ENCODE measurements at regions not wholly inside any gene's neighbourhood (a gene's known extent, or its start where the extent isn't known, plus 50 kb on each side); places are given as distances from the start of the nearest gene placed in this dataset.

GRCh38 chr14:58752771-58753201, 115.0 kb downstream of the DACT1 start:
- no peaks in the 10 kb centered on the region for H3K9me3 ChIP-seq (ENCODE audit: control insufficient read depth in 2 of 3, insufficient read depth in 1 of 3, low read length in 3 of 3)
- peak overlapping the region; percentile 24 to 84 for H3K27ac ChIP-seq (ENCODE audit: low read depth in 2 of 2, low read length in 2 of 2)
- peaks cover 0 to 30% (median 17%) of the 10 kb centered on the region in 3 donors for H3K4me1 ChIP-seq (ENCODE audit: control insufficient read depth in 2 of 3, insufficient read depth in 2 of 3, low read depth in 1 of 3, low read length in 3 of 3)
- no peaks in the 10 kb centered on the region for H3K36me3 ChIP-seq (ENCODE audit: control insufficient read depth in 2 of 3, insufficient read depth in 3 of 3, low read length in 3 of 3)
- no peak for TF ChIP-seq CTCF (IDR thresholded peaks at IDR 0.05; ENCODE audit: borderline replicate concordance, extremely low read depth, insufficient read depth)
- H3K9ac ChIP-seq (ENCODE audit: low read length in 3 of 3): peak overlapping the region in 1 of 3 donors; percentile 31
- DNase-seq (peak; percentile 49 to 93 (median 64)), FAIRE-seq (peak; percentile 85)
- peak overlapping the region in 1 of 3 donors; percentile 31 for H3K4me3 ChIP-seq (ENCODE audit: low read length in 3 of 3)
- intact Hi-C loops (cut with DNase I): no loop called here
- H3K27me3 ChIP-seq (ENCODE audit: control insufficient read depth, insufficient read depth, low read length): no peaks in the 10 kb centered on the region

DNA sequence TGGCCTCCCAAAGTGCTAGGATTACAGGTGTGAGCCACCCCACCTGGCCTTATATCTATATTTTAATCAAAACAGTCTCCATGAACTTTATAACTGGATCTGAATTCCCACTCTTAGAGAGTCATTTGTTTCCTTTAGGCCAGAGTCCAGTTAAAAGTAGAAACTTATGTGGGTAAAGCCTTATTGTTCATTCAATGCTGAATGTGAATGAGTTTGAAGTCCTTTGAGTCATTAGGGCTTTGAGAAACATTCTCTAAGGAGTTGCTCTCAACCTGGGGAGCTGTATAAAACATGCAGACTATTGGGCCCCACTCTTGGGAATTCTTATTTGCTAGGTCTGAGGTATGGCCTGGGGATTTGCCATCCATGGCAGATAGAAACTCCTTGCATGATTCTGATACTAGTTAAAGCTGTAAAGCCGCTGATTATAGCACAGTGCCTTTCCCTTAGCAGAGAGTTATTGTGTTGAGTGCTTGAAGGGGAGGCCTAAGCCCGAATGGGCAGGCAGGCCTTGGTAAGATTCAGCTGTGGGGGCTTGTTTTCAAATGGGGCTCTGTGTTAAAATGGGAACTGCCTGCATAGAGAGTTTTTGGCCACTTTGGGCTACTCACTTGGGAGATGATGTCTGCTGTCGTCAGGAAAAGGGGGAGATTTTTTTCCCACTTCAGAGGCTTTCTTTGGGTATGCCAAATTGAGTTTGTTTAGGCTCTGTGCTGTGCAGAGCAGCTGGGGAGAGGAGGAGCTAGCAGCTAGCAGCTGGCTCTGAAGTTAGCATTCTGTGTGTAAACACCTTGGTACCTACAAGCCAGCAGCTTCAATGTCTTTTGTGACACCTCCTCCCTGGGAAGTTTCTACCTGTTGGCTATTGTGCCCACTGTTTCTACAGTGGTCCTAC, 117.5 kb downstream of the DACT1 start:
- H3K9me3 ChIP-seq (ENCODE audit: control insufficient read depth in 2 of 3, insufficient read depth in 1 of 3, low read length in 3 of 3): no peaks in the 10 kb centered on the region
- H3K4me3 ChIP-seq (ENCODE audit: low read length in 3 of 3): no peak overlapping the region
- peak in 1 of 5 donors; percentile 48 for DNase-seq
- no peak for FAIRE-seq
- H3K27ac ChIP-seq (ENCODE audit: low read depth in 2 of 2, low read length in 2 of 2): peak overlapping the region; percentile 37 to 52
- H3K4me1 ChIP-seq (ENCODE audit: control insufficient read depth in 2 of 3, insufficient read depth in 2 of 3, low read depth in 1 of 3, low read length in 3 of 3): peaks cover 0 to 30% (median 11%) of the 10 kb centered on the region in 3 donors
- intact Hi-C loops (cut with DNase I): no loop called here
- no peaks in the 10 kb centered on the region for H3K36me3 ChIP-seq (ENCODE audit: control insufficient read depth in 2 of 3, insufficient read depth in 3 of 3, low read length in 3 of 3)
- H3K9ac ChIP-seq (ENCODE audit: low read length in 3 of 3): no peak overlapping the region
- TF ChIP-seq CTCF (IDR thresholded peaks at IDR 0.05; ENCODE audit: borderline replicate concordance, extremely low read depth, insufficient read depth): no peak
- H3K27me3 ChIP-seq (ENCODE audit: control insufficient read depth, insufficient read depth, low read length): no peaks in the 10 kb centered on the region

DNA sequence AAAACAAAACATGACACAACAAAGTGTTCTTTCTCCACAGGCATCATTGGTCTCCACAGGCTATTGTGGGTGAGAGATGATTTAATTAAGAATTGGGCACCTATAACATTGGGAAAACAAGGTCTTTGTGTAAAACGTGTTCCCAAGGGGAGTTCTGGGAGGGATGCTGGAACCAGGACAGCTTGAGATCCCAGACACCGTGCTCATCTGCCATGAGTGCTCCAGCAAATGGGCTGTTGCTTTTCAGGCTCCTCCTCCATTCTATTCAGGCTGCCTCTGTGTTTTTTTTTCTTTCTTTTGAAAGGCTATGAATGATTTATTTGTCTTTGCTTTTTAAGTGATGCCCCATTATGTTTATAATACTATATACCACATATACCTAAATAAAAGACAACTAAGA, 122.4 kb downstream of the DACT1 start:
- Histone ChIP-seq H3K4me3 (ENCODE audit: low read length in 3 of 3) (no peak overlapping the region), H3K27me3 (ENCODE audit: control insufficient read depth, insufficient read depth, low read length) (no peaks in the 10 kb centered on the region), H3K27ac (ENCODE audit: low read depth in 2 of 2, low read length in 2 of 2) (no peak overlapping the region), H3K4me1 (ENCODE audit: control insufficient read depth in 2 of 3, insufficient read depth in 2 of 3, low read depth in 1 of 3, low read length in 3 of 3) (peaks cover 0 to 7% (median 0%) of the 10 kb centered on the region in 3 donors), H3K9me3 (ENCODE audit: control insufficient read depth in 2 of 3, insufficient read depth in 1 of 3, low read length in 3 of 3) (no peaks in the 10 kb centered on the region), H3K36me3 (ENCODE audit: control insufficient read depth in 2 of 3, insufficient read depth in 3 of 3, low read length in 3 of 3) (no peaks in the 10 kb centered on the region), H3K9ac (ENCODE audit: low read length in 3 of 3) (no peak overlapping the region)
- no peak for TF ChIP-seq CTCF (IDR thresholded peaks at IDR 0.05; ENCODE audit: borderline replicate concordance, extremely low read depth, insufficient read depth)
- FAIRE-seq (no peak), DNase-seq (no peak)
- intact Hi-C loops (cut with DNase I): no loop called here

All from kidney (tissue), 13 donors.